Esophagus muscularis mucosa (tissue), 4 donors: ENCODE measurements at regions not wholly inside any gene's neighbourhood (a gene's known extent, or its start where the extent isn't known, plus 50 kb on each side); places are given as distances from the start of the nearest gene placed in this dataset.
A peak's percentile ranks its signal among the peaks of the same experiment; 100 is the strongest.

ENCODE experiments used
- DNase-seq: peaks from one replicate; pipeline ENCODE4 v3.0.0-alpha.2; 2017; ENCODE audit errors: extremely low spot score
- H3K27ac ChIP-seq, 4 donors: fragments of 200-600 bp; sonication (generic); replicated peaks in 1 of 4; 1 replicate in 3 of 4; 2 replicates in 1 of 4; pipeline ENCODE4 v1.5.1; 2016 to 2019; ENCODE audit warnings: mild to moderate bottlenecking in 1 of 4
- H3K27me3 ChIP-seq, 4 donors: fragments of 200-600 bp; sonication (generic); one replicate each; pipeline versions ENCODE4 v1.5.1 to v1.6.0; 2016 to 2019
- H3K36me3 ChIP-seq, 4 donors: fragments of 200-600 bp; sonication (generic); one replicate each; pipeline ENCODE4 v1.5.1; 2016 to 2019
- H3K4me1 ChIP-seq, 4 donors: fragments of 200-600 bp; sonication (generic); one replicate each; pipeline ENCODE4 v1.5.1; 2016 to 2019
- H3K4me3 ChIP-seq, 4 donors: fragments of 200-600 bp; sonication (generic); 1 replicate in 2 of 4; 2 replicates in 2 of 4; pipeline ENCODE4 v1.5.1; 2016 to 2019; ENCODE audit warnings: mild to moderate bottlenecking in 4 of 4, moderate library complexity in 1 of 4
- H3K9me3 ChIP-seq, 4 donors: fragments of 200-600 bp; sonication (generic); 1 replicate in 3 of 4; 2 replicates in 1 of 4; pipeline ENCODE4 v1.5.1; 2016 to 2019
- EP300 ChIP-seq: sonication (generic); formaldehyde crosslinking; IDR thresholded peaks from one replicate; pipeline ENCODE4 v1.6.1; 2017; ENCODE audit warnings: antibody characterized with exemption
- POLR2A ChIP-seq: fragments of 450-650 bp; IDR thresholded peaks from one replicate; pipeline ENCODE4 v1.6.1; 2017; ENCODE audit warnings: antibody characterized with exemption, moderate library complexity, mild to moderate bottlenecking, low read depth
- POLR2AphosphoS5 ChIP-seq, 2 donors: sonication (generic); formaldehyde crosslinking; IDR thresholded peaks; one replicate each; pipeline ENCODE4 v1.6.1; 2017; ENCODE audit warnings: antibody characterized with exemption in 2 of 2
- WGBS: methylation state at CpG from one replicate; pipeline ENCODE4 v1.1.5; 2018; 5-methylcytosine and 5-hydroxymethylcytosine counted together
- intact Hi-C: fragments of 100-400 bp; cut with DNase I; formaldehyde crosslinking; loops from one replicate; pipeline ENCODE4 v1.15.1; 2023
- TF ChIP-seq, protein P1 (sequence below), 3 experiments: fragments of 200-600 bp in 2 of 3; fragments of 450-650 bp in 1 of 3; sonication (generic) in 2 of 3; IDR thresholded peaks; one replicate each; pipeline ENCODE4 v1.5.1; 2017 to 2019; ENCODE audit warnings: antibody characterized with exemption in 3 of 3, mild to moderate bottlenecking in 2 of 3, moderate library complexity in 1 of 3

DNA sequence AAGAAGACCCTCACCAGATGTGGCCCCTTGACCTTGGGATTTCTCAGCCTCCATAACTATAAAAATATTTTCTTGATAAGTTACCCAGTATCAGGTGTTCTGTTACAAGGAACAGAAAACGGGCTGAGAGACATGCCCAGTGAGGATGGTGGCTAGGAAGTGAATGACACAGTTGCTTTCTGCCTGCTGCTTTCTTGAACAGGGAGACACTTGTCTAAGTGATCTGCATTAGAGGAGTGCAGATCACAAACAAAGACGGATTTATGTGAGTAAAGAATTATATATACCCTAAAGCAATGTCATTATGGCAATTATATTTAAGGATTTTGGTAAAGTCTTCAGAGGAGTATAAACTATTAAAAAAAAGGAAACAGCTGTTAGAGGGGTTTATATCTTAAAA is 169.2 kb upstream of the AHR start:
- Histone ChIP-seq H3K36me3 (no peaks in the 10 kb centered on the region), H3K4me3 (no peak overlapping the region), H3K27me3 (no peaks in the 10 kb centered on the region), H3K9me3 (no peaks in the 10 kb centered on the region), H3K4me1 (peaks cover 0 to 12% (median 7%) of the 10 kb centered on the region in 4 donors), H3K27ac (no peak overlapping the region)
- no peak for DNase-seq
- 83% methylated on average over 2 of the region's 2 CpGs for WGBS
- TF ChIP-seq POLR2AphosphoS5 (IDR thresholded peaks at IDR 0.05), result no peak
- TF ChIP-seq EP300, result no peak
- TF ChIP-seq, protein P1, sequence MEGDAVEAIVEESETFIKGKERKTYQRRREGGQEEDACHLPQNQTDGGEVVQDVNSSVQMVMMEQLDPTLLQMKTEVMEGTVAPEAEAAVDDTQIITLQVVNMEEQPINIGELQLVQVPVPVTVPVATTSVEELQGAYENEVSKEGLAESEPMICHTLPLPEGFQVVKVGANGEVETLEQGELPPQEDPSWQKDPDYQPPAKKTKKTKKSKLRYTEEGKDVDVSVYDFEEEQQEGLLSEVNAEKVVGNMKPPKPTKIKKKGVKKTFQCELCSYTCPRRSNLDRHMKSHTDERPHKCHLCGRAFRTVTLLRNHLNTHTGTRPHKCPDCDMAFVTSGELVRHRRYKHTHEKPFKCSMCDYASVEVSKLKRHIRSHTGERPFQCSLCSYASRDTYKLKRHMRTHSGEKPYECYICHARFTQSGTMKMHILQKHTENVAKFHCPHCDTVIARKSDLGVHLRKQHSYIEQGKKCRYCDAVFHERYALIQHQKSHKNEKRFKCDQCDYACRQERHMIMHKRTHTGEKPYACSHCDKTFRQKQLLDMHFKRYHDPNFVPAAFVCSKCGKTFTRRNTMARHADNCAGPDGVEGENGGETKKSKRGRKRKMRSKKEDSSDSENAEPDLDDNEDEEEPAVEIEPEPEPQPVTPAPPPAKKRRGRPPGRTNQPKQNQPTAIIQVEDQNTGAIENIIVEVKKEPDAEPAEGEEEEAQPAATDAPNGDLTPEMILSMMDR (IDR thresholded peaks at IDR 0.05), result no peak
- no peak for TF ChIP-seq POLR2A
- intact Hi-C loops, result no loop called here

DNA sequence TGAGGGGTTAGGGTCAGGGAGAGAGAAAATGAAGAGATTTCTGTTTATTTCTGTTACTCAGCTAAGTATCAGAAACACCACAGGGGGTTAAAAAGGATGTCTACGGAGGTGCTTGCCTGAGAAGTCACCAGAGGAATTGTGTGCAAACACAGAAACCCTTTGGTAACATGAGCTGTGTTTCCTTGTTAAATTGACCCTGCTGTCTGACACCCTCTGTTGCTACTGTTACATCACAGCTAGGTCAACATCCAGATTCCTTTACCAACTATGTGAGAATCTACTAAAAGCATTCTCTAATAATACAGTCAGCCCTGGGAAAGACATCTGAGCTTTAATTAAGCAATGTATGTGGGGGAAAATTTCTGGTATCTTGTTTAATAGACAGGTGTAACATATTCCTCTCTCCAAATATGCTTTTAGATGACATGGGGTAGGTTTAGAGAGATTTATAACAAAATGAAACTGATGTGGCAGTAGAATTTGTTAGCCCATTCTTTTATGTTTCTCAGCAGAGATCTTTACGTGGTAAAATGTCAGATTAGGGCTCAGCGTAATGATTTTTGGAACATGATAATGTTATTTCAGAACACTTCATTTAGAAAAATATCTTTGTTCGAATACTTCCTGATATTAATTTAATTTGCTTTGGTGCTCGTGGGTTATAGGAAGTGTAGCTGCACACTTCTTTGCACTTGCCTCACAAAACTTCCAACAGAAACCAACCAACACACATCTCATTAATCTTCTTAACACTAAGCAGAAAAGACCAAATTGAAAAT is 168.0 kb upstream of the AHR start:
- WGBS, result 22% methylated on average over 5 of the region's 5 CpGs
- Histone ChIP-seq H3K27me3 (no peaks in the 10 kb centered on the region), H3K4me1 (peaks cover 0 to 12% (median 7%) of the 10 kb centered on the region in 4 donors), H3K36me3 (no peaks in the 10 kb centered on the region), H3K27ac (peak overlapping the region; percentile 8 to 44 (median 22)), H3K4me3 (peak overlapping the region; percentile 17 to 44 (median 29)), H3K9me3 (no peaks in the 10 kb centered on the region)
- intact Hi-C loops, result no loop called here
- DNase-seq, result no peak
- TF ChIP-seq POLR2AphosphoS5 (IDR thresholded peaks at IDR 0.05) (no peak), EP300 (no peak), POLR2A (no peak)
- TF ChIP-seq, protein P1 (IDR thresholded peaks at IDR 0.05), result no peak

DNA sequence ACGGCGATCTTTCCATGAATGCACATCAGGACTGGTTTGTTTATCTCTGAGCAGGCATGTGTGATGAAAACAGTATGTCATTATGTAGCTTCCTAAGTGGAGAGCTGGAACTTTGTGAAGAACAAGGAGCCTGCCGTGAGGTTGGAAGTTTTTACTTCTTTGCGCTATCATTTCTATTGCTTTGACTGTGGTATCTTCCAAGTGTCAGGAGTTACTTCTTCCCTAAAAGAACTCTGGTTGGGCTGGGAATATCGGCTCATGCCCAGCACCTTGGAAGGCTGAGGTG is 167.4 kb upstream of the AHR start:
- no peak for DNase-seq
- Histone ChIP-seq H3K4me3 (peak overlapping the region; percentile 17 to 44 (median 29)), H3K27me3 (no peaks in the 10 kb centered on the region), H3K27ac (peak overlapping the region; percentile 8 to 44 (median 22)), H3K4me1 (peaks cover 0 to 12% (median 7%) of the 10 kb centered on the region in 4 donors), H3K36me3 (no peaks in the 10 kb centered on the region), H3K9me3 (no peaks in the 10 kb centered on the region)
- TF ChIP-seq POLR2A (no peak), EP300 (no peak), POLR2AphosphoS5 (IDR thresholded peaks at IDR 0.05) (no peak)
- TF ChIP-seq, protein P1 (IDR thresholded peaks at IDR 0.05), result no peak
- intact Hi-C loops, result no loop called here
- 22% methylated on average over 5 of the region's 5 CpGs for WGBS

DNA sequence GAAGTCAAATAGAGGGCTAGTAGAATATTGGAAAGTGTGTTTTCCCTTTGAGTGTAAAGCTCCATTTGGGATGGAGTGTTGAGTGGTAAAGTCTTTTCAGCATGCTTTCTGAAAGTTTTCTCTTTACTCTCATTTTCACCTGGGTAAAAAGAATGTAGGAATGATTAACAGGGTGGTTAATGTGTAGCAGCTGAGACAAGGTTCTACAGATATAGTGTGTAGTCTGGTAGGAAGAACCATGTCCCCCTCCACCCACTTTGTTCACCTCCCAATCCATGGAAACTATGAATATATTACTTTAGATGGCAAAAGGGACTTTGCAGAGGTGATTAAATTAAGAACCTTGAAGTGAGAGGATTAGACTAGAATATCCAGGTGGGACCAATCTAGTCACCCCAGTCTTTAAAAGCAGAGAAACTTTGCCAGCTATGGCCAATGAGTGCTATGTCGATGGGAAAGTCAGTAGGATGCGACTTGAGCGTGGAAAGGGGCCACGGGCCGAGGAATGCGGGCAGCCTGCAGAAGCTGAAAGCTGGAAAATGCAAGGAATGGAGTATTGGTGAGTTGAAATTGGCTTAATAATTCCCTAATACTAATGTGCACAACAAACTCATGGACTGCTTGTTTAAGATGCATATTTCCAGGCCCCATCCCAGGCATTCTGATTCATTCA is 166.3 kb upstream of the AHR start:
- H3K9me3 ChIP-seq, result no peaks in the 10 kb centered on the region
- WGBS, result 95% methylated on average over 6 of the region's 6 CpGs
- DNase-seq, result no peak
- H3K27ac ChIP-seq, result no peak overlapping the region
- no peaks in the 10 kb centered on the region for H3K27me3 ChIP-seq
- peaks cover 0 to 12% (median 7%) of the 10 kb centered on the region in 4 donors for H3K4me1 ChIP-seq
- no peak overlapping the region for H3K4me3 ChIP-seq
- intact Hi-C loops, result no loop called here
- H3K36me3 ChIP-seq, result no peaks in the 10 kb centered on the region
- TF ChIP-seq, protein P1 (IDR thresholded peaks at IDR 0.05), result no peak
- no peak for TF ChIP-seq POLR2A
- no peak for TF ChIP-seq POLR2AphosphoS5 (IDR thresholded peaks at IDR 0.05)
- no peak for TF ChIP-seq EP300
